ENCODE measurements at regions not wholly inside any gene's neighbourhood (a gene's known extent, or its start where the extent isn't known, plus 50 kb on each side); places are given as distances from the start of the nearest gene placed in this dataset.

GRCh38 chr2:239514754-239515530, 114.1 kb upstream of the HDAC4 start:
- Histone ChIP-seq H3K36me3 (ENCODE audit: control insufficient read depth, insufficient read depth, low read length) (no peaks in the 10 kb centered on the region), H3K9me1 (ENCODE audit: control insufficient read depth, insufficient read depth, low read length) (no peaks in the 10 kb centered on the region), H3K4me2 (ENCODE audit: insufficient read depth, low read length) (no peak overlapping the region), H3K9me3 (replicated peaks; ENCODE audit: control insufficient read depth, insufficient read depth, low read depth, low read length) (no peaks in the 10 kb centered on the region), H4K20me1 (replicated peaks; ENCODE audit: control insufficient read depth, insufficient read depth, low read length) (no peaks in the 10 kb centered on the region), H3K4me1 (replicated peaks in 1 of 2; ENCODE audit: control insufficient read depth in 2 of 2, insufficient read depth in 2 of 2, low read length in 2 of 2) (no peaks in the 10 kb centered on the region; a peak in 1 of 5 replicates), H3K9ac (ENCODE audit: insufficient read depth in 1 of 2, low read depth in 2 of 2, low read length in 2 of 2) (no peak overlapping the region), H2AFZ (ENCODE audit: low read depth, low read length) (no peak overlapping the region), H3K4me3 (no peak overlapping the region), H3K27me3 (ENCODE audit: control insufficient read depth in 2 of 2, insufficient read depth in 2 of 2, low read length in 2 of 2) (peaks cover 0 to 41% of the 10 kb centered on the region in 2 experiments; a peak in 3 of 5 replicates), H3K79me2 (ENCODE audit: control insufficient read depth, insufficient read depth, low read length) (no peaks in the 10 kb centered on the region), H3K27ac (ENCODE audit: extremely low read depth, low read depth, low read length) (no peak overlapping the region)
- ChIA-PET POLR2A (no interaction called here), CTCF (ENCODE audit: low intra/inter-chr PET ratio) (no interaction called here)
- TF ChIP-seq LCOR (CRISPR knock-in tag; IDR thresholded peaks at IDR 0.05) (no peak), GABPA (tag; conservative IDR thresholded peaks at IDR 0.05; ENCODE audit: low read depth) (no peak), EP400 (IDR thresholded peaks at IDR 0.05) (no peak), ZBTB8A (IDR thresholded peaks at IDR 0.05; ENCODE audit: partially characterized antibody) (no peak), EWSR1 (IDR thresholded peaks at IDR 0.05; ENCODE audit: borderline replicate concordance, low read depth, partially characterized antibody) (no peak), ZBTB17 (CRISPR knock-in tag; IDR thresholded peaks at IDR 0.05) (no peak)
- TF ChIP-seq, protein P1, sequence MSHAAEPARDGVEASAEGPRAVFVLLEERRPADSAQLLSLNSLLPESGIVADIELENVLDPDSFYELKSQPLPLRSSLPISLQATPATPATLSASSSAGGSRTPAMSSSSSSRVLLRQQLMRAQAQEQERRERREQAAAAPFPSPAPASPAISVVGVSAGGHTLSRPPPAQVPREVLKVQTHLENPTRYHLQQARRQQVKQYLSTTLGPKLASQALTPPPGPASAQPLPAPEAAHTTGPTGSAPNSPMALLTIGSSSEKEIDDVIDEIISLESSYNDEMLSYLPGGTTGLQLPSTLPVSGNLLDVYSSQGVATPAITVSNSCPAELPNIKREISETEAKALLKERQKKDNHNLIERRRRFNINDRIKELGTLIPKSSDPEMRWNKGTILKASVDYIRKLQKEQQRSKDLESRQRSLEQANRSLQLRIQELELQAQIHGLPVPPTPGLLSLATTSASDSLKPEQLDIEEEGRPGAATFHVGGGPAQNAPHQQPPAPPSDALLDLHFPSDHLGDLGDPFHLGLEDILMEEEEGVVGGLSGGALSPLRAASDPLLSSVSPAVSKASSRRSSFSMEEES (CRISPR knock-in tag; IDR thresholded peaks at IDR 0.05), result no peak
- FAIRE-seq, result no peak
- 5% methylated on average over 4 of the region's 24 CpGs for WGBS (ENCODE audit: insufficient coverage, low coverage, missing lambda C conversion rate)
- DNase-seq (ENCODE audit: extremely low read depth in 1 of 4, low spot score in 3 of 4), result no peak
- no peak for ATAC-seq
- no TSS peak for BruUV-seq (replicated peaks)
- intact Hi-C loops (cut with micrococcal nuclease) (no loop called here), in situ Hi-C loops (cut with MboI) (no loop called here)
